ENCODE measurements at regions not wholly inside any gene's neighbourhood (a gene's known extent, or its start where the extent isn't known, plus 50 kb on each side); places are given as distances from the start of the nearest gene placed in this dataset.

GRCh38 chr6:117191009-117191408, 74.3 kb upstream of the VGLL2 start:
- Mint-ChIP-seq H3K4me3 (no peak overlapping the region), H3K9me3 (ENCODE audit: insufficient read depth) (no peaks in the 10 kb centered on the region), H3K27me3 (ENCODE audit: low read depth) (no peaks in the 10 kb centered on the region), H3K36me3 (ENCODE audit: low read depth) (no peaks in the 10 kb centered on the region), H3K4me1 (ENCODE audit: low read depth) (no peaks in the 10 kb centered on the region), H3K27ac (no peak overlapping the region)
- ATAC-seq, result no peak
- DNase-seq, result no peak
- POLR2A ChIA-PET, result no interaction called here
- CTCF ChIA-PET, result no interaction called here

GRCh38 chr6:117191448-117191847, 73.9 kb upstream of the VGLL2 start:
- H3K27ac Mint-ChIP-seq, result no peak overlapping the region
- H3K9me3 Mint-ChIP-seq (ENCODE audit: insufficient read depth), result no peaks in the 10 kb centered on the region
- ChIA-PET POLR2A (no interaction called here), CTCF (no interaction called here)
- no peaks in the 10 kb centered on the region for H3K4me1 Mint-ChIP-seq (ENCODE audit: low read depth)
- H3K27me3 Mint-ChIP-seq (ENCODE audit: low read depth), result no peaks in the 10 kb centered on the region
- H3K36me3 Mint-ChIP-seq (ENCODE audit: low read depth), result no peaks in the 10 kb centered on the region
- no peak for ATAC-seq
- no peak for DNase-seq
- no peak overlapping the region for H3K4me3 Mint-ChIP-seq

- no peak overlapping the region for H3K4me3 Mint-ChIP-seq
- POLR2A ChIA-PET, result no interaction called here
- H3K27me3 Mint-ChIP-seq (ENCODE audit: low read depth), result no peaks in the 10 kb centered on the region
- no peak for DNase-seq
- no peaks in the 10 kb centered on the region for H3K4me1 Mint-ChIP-seq (ENCODE audit: low read depth)
- H3K36me3 Mint-ChIP-seq (ENCODE audit: low read depth), result no peaks in the 10 kb centered on the region
- no peaks in the 10 kb centered on the region for H3K9me3 Mint-ChIP-seq (ENCODE audit: insufficient read depth)
- CTCF ChIA-PET, result no interaction called here
- no peak overlapping the region for H3K27ac Mint-ChIP-seq
- no peak for ATAC-seq
Measured at GRCh38 chr6:117194271-117194670, 71.1 kb upstream of the VGLL2 start.

GRCh38 chr6:117194978-117195377, 70.4 kb upstream of the VGLL2 start:
- Mint-ChIP-seq H3K9me3 (ENCODE audit: insufficient read depth) (no peaks in the 10 kb centered on the region), H3K4me3 (no peak overlapping the region), H3K27ac (no peak overlapping the region), H3K27me3 (ENCODE audit: low read depth) (no peaks in the 10 kb centered on the region), H3K36me3 (ENCODE audit: low read depth) (no peaks in the 10 kb centered on the region), H3K4me1 (ENCODE audit: low read depth) (no peaks in the 10 kb centered on the region)
- no peak for DNase-seq
- ChIA-PET CTCF (no interaction called here), POLR2A (no interaction called here)
- no peak for ATAC-seq

- H3K27me3 Mint-ChIP-seq (ENCODE audit: low read depth), result no peaks in the 10 kb centered on the region
- no peaks in the 10 kb centered on the region for H3K4me1 Mint-ChIP-seq (ENCODE audit: low read depth)
- DNase-seq (no peak), ATAC-seq (no peak)
- no peak overlapping the region for H3K4me3 Mint-ChIP-seq
- no peak overlapping the region for H3K27ac Mint-ChIP-seq
- ChIA-PET POLR2A (no interaction called here), CTCF (no interaction called here)
- H3K36me3 Mint-ChIP-seq (ENCODE audit: low read depth), result no peaks in the 10 kb centered on the region
- no peaks in the 10 kb centered on the region for H3K9me3 Mint-ChIP-seq (ENCODE audit: insufficient read depth)
Measured at GRCh38 chr6:117195728-117196127, 69.6 kb upstream of the VGLL2 start.

- no peaks in the 10 kb centered on the region for H3K9me3 Mint-ChIP-seq (ENCODE audit: insufficient read depth)
- ATAC-seq (no peak), DNase-seq (no peak)
- H3K27me3 Mint-ChIP-seq (ENCODE audit: low read depth), result no peaks in the 10 kb centered on the region
- ChIA-PET CTCF (no interaction called here), POLR2A (no interaction called here)
- no peaks in the 10 kb centered on the region for H3K4me1 Mint-ChIP-seq (ENCODE audit: low read depth)
- no peak overlapping the region for H3K27ac Mint-ChIP-seq
- H3K36me3 Mint-ChIP-seq (ENCODE audit: low read depth), result no peaks in the 10 kb centered on the region
- H3K4me3 Mint-ChIP-seq, result no peak overlapping the region
Measured at GRCh38 chr6:117200067-117200466, 65.3 kb upstream of the VGLL2 start.

- DNase-seq (no peak), ATAC-seq (no peak)
- CTCF ChIA-PET, result no interaction called here
- no peaks in the 10 kb centered on the region for H3K36me3 Mint-ChIP-seq (ENCODE audit: low read depth)
- H3K27ac Mint-ChIP-seq, result no peak overlapping the region
- POLR2A ChIA-PET, result no interaction called here
- no peaks in the 10 kb centered on the region for H3K4me1 Mint-ChIP-seq (ENCODE audit: low read depth)
- H3K4me3 Mint-ChIP-seq, result no peak overlapping the region
- no peaks in the 10 kb centered on the region for H3K9me3 Mint-ChIP-seq (ENCODE audit: insufficient read depth)
- no peaks in the 10 kb centered on the region for H3K27me3 Mint-ChIP-seq (ENCODE audit: low read depth)
Measured at GRCh38 chr6:117204903-117205302, 60.5 kb upstream of the VGLL2 start.

GRCh38 chr6:117205876-117206275, 59.5 kb upstream of the VGLL2 start:
- Mint-ChIP-seq H3K9me3 (ENCODE audit: insufficient read depth) (no peaks in the 10 kb centered on the region), H3K4me1 (ENCODE audit: low read depth) (no peaks in the 10 kb centered on the region), H3K4me3 (no peak overlapping the region), H3K27ac (no peak overlapping the region), H3K36me3 (ENCODE audit: low read depth) (no peaks in the 10 kb centered on the region), H3K27me3 (ENCODE audit: low read depth) (no peaks in the 10 kb centered on the region)
- ChIA-PET CTCF (no interaction called here), POLR2A (no interaction called here)
- ATAC-seq (no peak), DNase-seq (no peak)

- Mint-ChIP-seq H3K4me3 (no peak overlapping the region), H3K4me1 (ENCODE audit: low read depth) (no peaks in the 10 kb centered on the region), H3K27me3 (ENCODE audit: low read depth) (no peaks in the 10 kb centered on the region), H3K9me3 (ENCODE audit: insufficient read depth) (no peaks in the 10 kb centered on the region), H3K27ac (no peak overlapping the region), H3K36me3 (ENCODE audit: low read depth) (no peaks in the 10 kb centered on the region)
- DNase-seq (no peak), ATAC-seq (no peak)
- ChIA-PET CTCF (no interaction called here), POLR2A (no interaction called here)
Measured at GRCh38 chr6:117206522-117206921, 58.8 kb upstream of the VGLL2 start.

GRCh38 chr6:117206944-117207687, 58.2 kb upstream of the VGLL2 start:
- Mint-ChIP-seq H3K27ac (no peak overlapping the region), H3K4me3 (no peak overlapping the region), H3K36me3 (ENCODE audit: low read depth) (no peaks in the 10 kb centered on the region), H3K9me3 (ENCODE audit: insufficient read depth) (no peaks in the 10 kb centered on the region), H3K4me1 (ENCODE audit: low read depth) (no peaks in the 10 kb centered on the region), H3K27me3 (ENCODE audit: low read depth) (no peaks in the 10 kb centered on the region)
- DNase-seq (no peak), ATAC-seq (no peak)
- ChIA-PET CTCF (no interaction called here), POLR2A (no interaction called here)

- H3K9me3 Mint-ChIP-seq (ENCODE audit: insufficient read depth), result no peaks in the 10 kb centered on the region
- H3K36me3 Mint-ChIP-seq (ENCODE audit: low read depth), result no peaks in the 10 kb centered on the region
- ATAC-seq (no peak), DNase-seq (no peak)
- H3K4me1 Mint-ChIP-seq (ENCODE audit: low read depth), result no peaks in the 10 kb centered on the region
- no peaks in the 10 kb centered on the region for H3K27me3 Mint-ChIP-seq (ENCODE audit: low read depth)
- H3K27ac Mint-ChIP-seq, result no peak overlapping the region
- ChIA-PET POLR2A (no interaction called here), CTCF (no interaction called here)
- no peak overlapping the region for H3K4me3 Mint-ChIP-seq
Measured at GRCh38 chr6:117210279-117210678, 55.1 kb upstream of the VGLL2 start.

- POLR2A ChIA-PET, result no interaction called here
- Mint-ChIP-seq H3K4me1 (ENCODE audit: low read depth) (no peaks in the 10 kb centered on the region), H3K27ac (no peak overlapping the region), H3K9me3 (ENCODE audit: insufficient read depth) (no peaks in the 10 kb centered on the region), H3K36me3 (ENCODE audit: low read depth) (no peaks in the 10 kb centered on the region), H3K4me3 (no peak overlapping the region), H3K27me3 (ENCODE audit: low read depth) (no peaks in the 10 kb centered on the region)
- ATAC-seq (no peak), DNase-seq (no peak)
- CTCF ChIA-PET, result no interaction called here
Measured at GRCh38 chr6:117215353-117216090, 49.8 kb upstream of the VGLL2 start.
